ENCODE measurements at regions not wholly inside any gene's neighbourhood (a gene's known extent, or its start where the extent isn't known, plus 50 kb on each side); places are given as distances from the start of the nearest gene placed in this dataset.

DNA sequence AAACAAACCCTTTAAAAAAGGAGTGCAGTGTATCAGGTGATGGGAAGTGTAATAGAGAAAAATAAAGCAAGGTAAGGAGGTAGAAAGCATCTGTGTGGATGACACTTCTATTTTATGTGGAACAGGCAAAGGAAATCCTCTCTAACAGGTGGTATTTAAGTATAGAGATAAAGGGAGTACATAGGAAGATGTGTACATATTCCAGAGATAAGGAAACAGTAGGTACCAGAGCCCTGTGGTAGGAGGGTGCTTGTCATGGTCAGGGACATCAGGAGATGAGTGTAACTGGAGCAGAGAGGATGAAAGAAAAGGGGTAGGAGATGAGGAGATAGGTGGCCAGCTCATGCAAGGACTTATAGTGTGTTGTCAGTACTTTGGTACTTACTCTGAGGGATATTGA, 65.8 kb downstream of the CHST2 start:
- TF ChIP-seq, protein P1, sequence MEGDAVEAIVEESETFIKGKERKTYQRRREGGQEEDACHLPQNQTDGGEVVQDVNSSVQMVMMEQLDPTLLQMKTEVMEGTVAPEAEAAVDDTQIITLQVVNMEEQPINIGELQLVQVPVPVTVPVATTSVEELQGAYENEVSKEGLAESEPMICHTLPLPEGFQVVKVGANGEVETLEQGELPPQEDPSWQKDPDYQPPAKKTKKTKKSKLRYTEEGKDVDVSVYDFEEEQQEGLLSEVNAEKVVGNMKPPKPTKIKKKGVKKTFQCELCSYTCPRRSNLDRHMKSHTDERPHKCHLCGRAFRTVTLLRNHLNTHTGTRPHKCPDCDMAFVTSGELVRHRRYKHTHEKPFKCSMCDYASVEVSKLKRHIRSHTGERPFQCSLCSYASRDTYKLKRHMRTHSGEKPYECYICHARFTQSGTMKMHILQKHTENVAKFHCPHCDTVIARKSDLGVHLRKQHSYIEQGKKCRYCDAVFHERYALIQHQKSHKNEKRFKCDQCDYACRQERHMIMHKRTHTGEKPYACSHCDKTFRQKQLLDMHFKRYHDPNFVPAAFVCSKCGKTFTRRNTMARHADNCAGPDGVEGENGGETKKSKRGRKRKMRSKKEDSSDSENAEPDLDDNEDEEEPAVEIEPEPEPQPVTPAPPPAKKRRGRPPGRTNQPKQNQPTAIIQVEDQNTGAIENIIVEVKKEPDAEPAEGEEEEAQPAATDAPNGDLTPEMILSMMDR (IDR thresholded peaks at IDR 0.05; ENCODE audit: low read length, missing control alignments): no peak
- no peak for DNase-seq (ENCODE audit: low read depth)
- H3K4me3 ChIP-seq (replicated peaks; ENCODE audit: low read depth, low read length): no peak overlapping the region

DNA sequence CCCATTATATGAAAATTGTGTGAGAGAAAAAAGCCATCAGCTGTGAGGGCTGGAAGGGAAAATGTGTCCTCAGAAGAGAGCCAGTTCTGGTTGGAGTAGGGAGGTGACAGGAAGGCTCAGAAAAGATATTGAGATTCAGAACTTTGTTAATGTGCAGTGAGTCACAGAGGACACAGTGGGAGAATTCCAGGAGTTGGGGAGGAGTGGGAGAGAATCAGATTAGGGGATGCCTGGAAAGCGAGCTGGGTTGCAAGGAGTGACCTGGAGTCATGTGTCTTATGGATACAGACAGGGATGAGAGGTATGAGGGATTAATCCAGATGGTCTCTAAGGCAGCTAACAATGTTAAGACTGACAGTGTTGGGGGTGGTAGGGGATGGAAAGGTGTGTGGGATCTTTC, 67.5 kb downstream of the CHST2 start:
- TF ChIP-seq, protein P1 (IDR thresholded peaks at IDR 0.05; ENCODE audit: low read length, missing control alignments): no peak
- DNase-seq (ENCODE audit: low read depth): no peak
- H3K4me3 ChIP-seq (replicated peaks; ENCODE audit: low read depth, low read length): no peak overlapping the region

DNA sequence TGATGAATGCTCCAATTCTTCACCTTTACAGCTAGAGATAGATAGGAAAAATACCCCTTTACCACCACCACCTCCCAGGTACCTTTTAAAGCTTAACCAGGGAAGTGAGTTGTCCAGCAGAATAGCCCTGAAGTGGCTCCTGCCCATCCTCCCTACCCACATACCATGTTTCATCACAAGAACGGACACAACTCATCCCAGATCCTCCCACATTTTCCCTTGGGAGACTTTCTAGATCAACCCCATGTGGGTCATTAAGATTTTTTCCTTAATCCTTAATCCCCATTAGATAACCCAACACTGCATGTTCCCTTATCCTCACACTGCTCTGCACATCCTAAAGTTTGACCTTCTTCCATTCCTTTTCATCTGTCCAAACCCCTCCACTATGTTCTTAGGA, 69.3 kb downstream of the CHST2 start:
- no peak overlapping the region for H3K4me3 ChIP-seq (replicated peaks; ENCODE audit: low read depth, low read length)
- TF ChIP-seq, protein P1 (IDR thresholded peaks at IDR 0.05; ENCODE audit: low read length, missing control alignments): no peak
- DNase-seq (ENCODE audit: low read depth): no peak

DNA sequence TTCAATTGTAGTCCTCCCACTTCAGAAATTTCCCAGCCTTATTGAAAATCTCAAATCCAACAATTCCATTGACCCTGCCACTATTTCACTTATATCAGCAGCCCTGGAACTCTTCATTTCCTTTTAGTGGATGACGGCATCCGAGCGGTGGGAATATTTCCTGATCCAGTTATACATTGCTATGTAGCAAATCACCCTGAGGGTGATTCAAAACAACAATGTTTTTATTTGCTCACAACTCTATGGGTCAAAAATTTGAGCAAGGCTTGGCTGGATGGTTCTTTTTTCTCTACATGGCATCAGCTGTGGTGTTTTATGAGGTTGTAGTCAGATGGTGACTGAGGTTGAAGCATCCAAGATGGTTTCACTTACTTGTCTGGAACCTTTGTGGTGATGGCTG, 70.5 kb downstream of the CHST2 start:
- no peak for DNase-seq (ENCODE audit: low read depth)
- TF ChIP-seq, protein P1 (IDR thresholded peaks at IDR 0.05; ENCODE audit: low read length, missing control alignments): no peak
- no peak overlapping the region for H3K4me3 ChIP-seq (replicated peaks; ENCODE audit: low read depth, low read length)

DNA sequence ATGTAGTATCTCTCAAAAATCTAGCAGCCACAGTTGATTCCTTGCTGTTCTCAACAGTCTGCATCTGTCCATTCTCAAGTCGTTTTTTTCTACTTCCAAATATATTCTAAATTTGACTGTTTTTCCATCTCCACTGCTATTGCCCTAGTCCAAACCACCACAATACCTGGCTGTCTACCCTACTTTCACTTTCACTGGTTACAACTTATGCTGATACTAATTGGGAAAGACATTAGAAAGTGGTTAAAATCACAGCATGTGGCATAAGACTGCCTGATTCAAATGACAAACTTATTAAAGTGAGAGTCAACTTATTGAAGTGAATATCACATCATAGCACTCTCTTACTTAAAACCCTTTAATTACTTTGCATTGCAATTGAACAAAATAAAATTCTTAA, 72.6 kb downstream of the CHST2 start:
- no peak overlapping the region for H3K4me3 ChIP-seq (replicated peaks; ENCODE audit: low read depth, low read length)
- DNase-seq (ENCODE audit: low read depth): no peak
- TF ChIP-seq, protein P1 (IDR thresholded peaks at IDR 0.05; ENCODE audit: low read length, missing control alignments): no peak

DNA sequence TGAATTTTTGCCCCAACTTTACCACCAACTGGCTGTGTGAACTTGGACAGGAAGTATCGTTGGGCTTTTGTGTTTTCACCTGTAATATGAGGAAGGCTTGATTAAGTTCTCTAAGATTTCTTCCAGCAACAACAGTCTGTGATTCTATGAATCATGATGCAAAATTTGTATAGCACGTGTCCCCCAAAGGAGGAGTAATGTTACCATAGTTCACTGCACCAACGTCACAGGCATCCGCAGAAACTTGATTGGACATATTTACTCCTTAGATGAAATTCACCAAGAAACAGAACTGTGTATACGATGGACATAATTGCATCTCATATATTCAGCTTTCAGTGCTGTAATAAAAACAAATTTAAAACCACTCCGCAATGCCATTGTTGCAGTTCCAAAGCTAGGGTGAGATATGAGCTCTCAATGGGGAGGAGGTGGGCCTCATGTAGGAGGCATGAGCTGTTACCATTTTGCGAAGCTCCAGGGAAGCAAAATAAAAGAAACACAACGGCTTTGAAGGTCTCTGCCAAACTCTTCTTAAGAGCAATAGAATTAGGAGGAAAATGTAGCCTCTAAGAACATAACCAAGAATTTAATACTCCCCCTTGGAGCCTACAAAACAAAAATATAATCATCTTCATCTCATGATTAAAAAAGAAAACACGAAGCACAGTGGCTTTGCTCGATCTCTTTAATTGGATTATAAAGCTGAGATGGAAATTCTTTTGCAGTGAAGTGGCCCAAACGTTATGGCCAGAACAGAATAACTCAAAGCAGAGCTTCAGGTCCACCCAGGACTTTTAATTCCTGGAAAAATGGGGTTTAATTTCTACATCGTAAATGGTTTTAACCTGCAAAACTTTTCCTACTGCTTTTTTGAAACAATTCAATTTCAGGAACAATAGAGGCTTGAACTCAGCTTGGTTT, 80.7 kb downstream of the CHST2 start:
- DNase-seq (ENCODE audit: low read depth): no peak
- H3K4me3 ChIP-seq (replicated peaks; ENCODE audit: low read depth, low read length): no peak overlapping the region
- TF ChIP-seq, protein P1 (IDR thresholded peaks at IDR 0.05; ENCODE audit: low read length, missing control alignments): no peak

DNA sequence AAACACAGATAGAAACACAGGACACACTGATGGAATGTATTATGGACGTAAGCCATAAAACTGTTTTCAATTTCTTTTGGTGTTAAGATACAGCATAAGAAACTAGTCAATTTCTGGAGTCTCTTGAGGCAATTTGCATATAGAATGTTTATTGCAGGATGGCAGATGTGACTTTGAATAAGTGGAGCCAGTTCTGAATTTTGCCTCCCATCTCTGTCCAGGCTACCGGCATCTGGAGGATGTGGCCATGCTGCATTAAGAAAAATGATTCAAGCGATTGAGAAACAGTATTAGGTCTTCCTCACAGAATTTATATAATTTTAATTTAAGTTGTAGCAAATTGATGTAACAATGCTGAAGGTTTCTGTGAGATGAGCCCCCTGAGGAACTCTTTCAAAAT, 81.5 kb downstream of the CHST2 start:
- no peak for DNase-seq (ENCODE audit: low read depth)
- H3K4me3 ChIP-seq (replicated peaks; ENCODE audit: low read depth, low read length): no peak overlapping the region
- TF ChIP-seq, protein P1 (IDR thresholded peaks at IDR 0.05; ENCODE audit: low read length, missing control alignments): no peak

Measured in fibroblast of pulmonary artery (primary cell).